OCI-M2 (cell line): ENCODE measurements at regions not wholly inside any gene's neighbourhood (a gene's known extent, or its start where the extent isn't known, plus 50 kb on each side); places are given as distances from the start of the nearest gene placed in this dataset.

Source experiments
- DNase-seq: peaks from one replicate; lab custom pipeline; 2025; ENCODE audit not compliant: unreplicated experiment; lab: John Stamatoyannopoulos, UW

DNA sequence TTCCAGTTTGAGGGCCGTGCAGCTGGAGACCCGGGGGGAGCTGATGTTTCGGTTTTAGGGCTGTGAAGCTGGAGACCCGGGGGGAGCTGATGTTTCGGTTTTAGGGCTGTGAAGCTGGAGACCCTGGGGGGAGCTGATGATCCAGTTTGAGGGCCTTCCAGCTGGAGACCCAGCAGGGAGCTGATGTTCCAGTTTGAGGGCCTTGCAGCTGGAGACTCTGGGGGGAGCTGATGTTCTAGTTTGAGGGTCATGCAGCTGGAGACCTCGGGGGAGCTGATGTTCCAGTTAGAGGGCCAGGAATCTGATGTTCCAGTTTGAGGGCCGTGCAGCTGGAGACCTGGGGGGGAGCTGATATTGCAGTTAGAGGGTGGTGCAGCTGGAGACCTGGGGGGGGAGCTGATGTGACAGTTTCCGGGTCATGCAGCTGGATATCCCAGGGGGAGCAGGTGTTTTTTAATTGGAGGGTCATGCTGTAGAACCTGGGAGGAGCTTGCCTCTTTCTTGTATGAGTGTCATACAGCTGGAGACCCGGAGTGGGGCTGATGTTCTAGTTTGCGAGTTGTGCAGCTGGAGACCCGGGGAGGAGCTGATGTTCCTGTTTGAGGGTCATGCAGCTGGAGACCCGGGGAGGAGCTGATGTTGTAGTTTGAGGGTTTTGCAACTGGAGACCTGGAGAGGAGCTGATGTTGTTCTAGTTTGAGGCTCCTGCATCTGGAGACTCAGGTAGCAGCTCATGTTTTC lies 153.2 kb downstream of the RTP5 start:
- no peak for DNase-seq

DNA sequence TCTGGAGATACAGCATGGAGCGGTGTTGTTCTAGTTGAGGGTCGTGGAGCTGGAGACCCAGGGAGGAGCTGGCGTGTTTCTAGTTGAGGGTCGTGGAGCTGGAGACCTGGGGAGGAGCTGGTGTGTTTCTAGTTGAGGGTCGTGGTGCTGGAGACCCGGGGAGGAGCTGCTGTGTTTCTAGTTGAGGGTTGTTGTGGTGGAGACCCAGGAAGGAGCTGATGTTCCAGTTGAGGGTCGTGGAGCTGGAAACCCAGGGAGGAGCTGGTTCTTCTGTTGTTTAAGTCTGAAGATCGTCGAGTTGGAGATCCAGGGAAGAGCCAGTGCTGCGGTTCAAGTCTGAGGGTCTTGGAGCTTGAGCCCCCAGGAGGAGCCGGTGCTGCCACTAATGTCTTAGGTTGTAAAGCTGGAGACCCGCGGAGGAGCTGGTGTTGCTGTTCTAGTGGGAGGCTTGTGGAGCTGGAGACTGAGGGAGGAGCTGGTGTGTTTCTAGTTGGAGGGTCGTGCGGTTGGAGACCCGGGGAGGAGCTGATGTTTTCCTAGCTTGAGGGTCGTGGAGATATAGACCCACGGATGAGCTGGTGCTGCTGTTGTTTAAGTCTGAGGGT lies 155.3 kb downstream of the RTP5 start:
- DNase-seq = no peak

DNA sequence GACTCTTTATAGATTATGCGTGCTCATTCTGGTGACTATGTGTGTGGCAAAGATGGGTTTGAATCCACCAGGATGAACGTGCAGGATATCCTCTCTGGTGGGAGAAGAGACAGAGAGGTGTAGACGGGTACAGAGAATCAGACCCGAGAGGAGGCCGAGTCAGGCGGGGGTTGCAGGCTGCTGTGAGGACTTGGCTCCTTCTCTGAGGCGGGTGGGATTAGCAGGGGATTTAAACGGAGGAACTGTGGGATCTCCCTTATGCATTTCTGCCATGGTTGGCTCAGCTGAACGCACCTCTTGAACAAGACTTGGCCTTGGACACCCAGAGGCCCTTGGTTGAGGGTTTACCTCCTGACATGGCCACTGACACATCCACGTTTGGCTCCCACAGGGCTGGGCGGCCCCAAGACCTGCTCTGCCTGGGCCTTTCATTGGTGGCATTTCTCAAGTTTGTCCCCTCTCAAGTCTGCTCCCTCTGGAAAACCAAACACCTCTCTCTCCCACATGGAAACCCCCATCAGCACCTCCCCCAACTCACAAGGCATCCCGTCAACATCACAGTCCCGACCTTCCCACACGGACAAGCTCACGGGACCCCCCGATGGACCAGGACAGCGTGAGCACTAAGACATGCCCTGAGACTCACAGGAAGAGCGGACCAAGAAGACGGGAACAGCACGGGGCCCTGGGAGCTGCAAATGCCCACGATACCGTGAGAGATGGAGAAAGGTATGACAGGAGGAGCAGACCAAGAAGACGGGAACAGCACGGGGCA lies 158.3 kb downstream of the RTP5 start:
- DNase-seq = no peak

GRCh38 chr2:242029422-242030225 lies 160.1 kb downstream of the RTP5 start:
- DNase-seq = no peak

DNA sequence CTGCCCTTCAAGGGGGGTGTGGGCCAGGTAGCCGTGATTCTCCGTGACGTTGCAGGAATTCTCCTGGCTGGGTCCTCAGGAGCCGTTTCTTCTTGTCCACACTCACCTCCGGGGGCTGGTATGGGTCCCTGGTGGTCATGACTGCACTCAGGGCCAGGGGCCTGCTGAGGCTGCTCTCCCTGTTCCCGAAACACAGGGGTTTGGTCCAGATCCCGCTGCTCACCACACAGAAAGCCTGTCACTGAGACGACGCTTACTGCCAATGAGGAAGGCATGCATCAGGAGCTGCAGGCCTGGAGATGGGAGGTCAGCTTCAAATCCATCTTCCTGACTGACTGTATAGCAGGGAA lies 160.7 kb downstream of the RTP5 start:
- DNase-seq = no peak

GRCh38 chr2:242030858-242031257 lies 161.3 kb downstream of the RTP5 start:
- no peak for DNase-seq

- no peak for DNase-seq
Measured at GRCh38 chr2:242031481-242032019, 162.0 kb downstream of the RTP5 start.

DNA sequence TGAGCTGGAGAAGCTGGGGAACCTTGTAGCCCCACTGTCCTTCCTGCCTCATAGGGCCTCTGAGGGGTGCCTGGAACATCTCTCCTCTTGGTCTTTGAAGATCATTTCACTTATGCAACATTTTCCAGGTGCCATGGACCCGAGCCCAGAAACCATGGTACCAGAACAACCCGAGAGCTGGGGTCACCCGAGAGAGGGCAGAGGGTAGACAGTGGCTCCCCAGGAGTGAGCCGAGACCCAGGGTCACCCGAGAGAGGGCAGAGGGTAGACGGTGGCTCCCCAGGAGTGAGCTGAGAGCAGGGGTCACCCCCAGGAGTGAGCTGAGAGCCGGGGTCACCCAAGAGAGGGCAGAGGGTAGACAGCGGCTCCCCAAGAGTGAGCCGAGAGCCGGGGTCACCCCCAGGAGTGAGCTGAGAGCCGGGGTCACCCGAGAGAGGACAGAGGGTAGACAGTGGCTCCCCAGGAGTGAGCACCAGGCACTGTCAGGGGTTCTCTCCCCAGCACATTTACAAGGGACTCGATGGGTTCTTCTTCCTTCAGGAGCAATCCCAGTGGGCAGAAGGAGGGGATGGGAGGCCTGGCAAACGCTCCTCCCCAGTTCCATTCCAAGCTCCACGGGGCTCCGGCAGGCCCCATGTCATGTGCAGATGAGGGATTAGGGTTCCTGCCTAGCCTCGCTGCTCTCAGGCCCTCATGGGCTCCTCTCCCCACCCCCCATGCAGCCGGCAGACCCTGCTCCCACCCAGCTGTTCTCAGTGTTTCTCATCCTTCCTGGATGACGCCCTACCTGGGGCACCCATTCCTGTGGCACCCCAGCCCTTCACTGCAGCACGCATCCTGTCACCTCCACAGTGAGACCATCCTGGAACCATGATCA lies 163.5 kb downstream of the RTP5 start:
- DNase-seq = no peak

DNA sequence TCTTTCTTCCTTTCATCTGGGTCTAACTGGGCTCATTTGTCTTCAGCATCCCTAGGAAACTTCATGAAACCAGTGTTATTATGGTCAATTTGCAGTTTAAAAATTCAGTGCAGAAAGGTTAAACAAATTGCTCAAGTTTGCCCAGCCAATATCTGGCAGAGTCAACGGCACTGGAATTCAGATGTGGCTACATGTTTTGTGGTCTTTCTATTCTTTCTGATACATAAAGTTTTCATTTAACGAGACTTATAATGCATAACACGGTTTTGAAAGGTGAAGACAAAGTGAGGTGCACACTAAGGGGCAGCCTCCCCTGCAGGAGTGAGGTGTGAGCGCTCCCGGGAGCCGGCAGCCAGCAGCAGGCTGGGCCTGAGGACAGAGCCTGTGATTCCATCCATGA lies 164.6 kb downstream of the RTP5 start:
- no peak for DNase-seq

- DNase-seq = no peak
Measured at GRCh38 chr2:242034996-242035814, 165.7 kb downstream of the RTP5 start.

DNA sequence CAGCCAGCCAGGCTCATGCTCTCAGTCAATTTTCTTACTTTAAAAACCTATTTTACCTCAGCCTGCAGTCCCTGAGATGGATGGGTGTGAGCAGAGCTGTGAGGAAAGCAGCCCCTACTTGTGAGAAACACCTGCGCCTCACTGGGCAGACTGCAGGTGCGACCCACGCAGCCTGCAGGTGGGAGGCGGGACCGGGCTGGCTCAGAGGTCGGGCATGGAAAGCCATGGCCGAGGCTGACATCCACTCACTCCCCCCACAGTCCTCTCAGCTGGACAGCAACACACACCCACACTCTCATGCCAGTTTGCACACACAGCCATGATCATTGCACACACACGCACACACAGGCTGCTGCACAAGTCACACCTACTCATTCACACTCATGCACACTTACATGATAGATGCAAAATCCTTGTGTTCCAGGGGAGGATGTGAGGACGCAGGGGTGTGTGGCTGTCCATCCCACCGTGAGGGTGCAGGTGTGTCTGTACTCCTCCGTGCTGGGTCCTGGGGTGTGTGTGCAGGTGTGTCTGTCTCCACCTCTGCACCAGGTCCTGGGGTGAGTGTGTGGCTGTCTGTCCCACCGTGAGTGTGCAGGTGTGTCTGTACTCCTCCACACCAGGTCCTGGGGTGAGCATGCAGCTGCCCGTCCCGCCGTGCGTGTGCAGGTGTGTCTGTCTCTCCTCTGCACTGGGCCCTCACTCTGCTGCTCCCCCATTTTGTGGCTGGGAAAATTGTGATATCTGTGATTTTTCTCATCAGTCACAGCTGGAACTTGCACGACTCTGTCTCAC lies 166.5 kb downstream of the RTP5 start:
- DNase-seq = no peak

DNA sequence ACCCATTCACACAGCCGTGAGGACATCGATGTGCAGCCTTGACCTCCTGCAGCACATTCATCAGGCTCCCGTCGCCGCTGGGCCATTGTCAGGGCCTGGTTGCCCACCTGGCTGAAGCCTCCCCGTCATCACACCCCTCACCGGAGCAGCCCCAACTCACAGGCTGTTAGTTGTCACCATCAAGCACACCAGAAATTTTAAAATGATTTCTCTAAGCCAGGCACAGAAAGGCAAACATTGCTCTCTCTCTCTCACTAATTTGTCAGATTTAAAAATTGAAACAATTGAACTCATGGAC lies 167.1 kb downstream of the RTP5 start:
- DNase-seq = no peak

- no peak for DNase-seq
Measured at GRCh38 chr2:242038166-242038927, 168.8 kb downstream of the RTP5 start.

DNA sequence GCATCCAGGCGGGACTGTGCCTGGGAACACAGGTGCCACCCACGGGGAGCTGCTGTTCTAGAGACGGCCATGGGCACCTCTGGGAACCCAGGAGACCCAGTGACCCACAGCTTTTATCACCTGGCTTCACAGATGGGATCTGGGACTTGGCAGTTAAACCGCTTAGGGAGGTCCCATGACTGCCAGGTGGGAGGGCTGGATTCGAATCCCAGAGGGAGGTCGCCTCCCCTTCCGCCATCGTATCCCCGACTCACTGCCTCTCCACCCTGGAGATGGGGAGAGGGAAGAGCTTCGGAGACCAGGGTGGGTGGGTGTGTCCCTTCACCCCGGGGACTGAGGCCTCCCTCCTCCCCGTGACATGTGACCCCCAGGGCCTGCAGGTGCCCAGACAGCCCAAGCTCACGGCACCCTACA lies 169.4 kb downstream of the RTP5 start:
- DNase-seq = no peak

DNA sequence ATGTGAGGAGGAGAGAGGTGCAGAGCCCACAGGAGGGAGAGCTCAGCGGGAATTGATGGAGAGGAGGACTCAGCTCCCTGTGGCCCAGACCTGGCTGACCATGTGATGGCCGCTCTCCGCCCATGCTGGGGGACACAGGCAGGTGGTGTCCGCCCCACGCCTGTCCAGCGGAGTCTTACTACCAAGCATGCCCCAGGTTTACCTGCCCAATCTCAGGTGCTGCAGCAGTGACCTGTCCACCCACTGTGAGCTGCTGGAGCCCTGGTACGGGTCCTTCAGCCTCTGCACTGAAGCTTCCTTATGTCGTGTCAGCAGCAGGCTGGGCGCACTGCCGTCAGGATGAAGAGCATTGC lies 170.8 kb downstream of the RTP5 start:
- DNase-seq = no peak

DNA sequence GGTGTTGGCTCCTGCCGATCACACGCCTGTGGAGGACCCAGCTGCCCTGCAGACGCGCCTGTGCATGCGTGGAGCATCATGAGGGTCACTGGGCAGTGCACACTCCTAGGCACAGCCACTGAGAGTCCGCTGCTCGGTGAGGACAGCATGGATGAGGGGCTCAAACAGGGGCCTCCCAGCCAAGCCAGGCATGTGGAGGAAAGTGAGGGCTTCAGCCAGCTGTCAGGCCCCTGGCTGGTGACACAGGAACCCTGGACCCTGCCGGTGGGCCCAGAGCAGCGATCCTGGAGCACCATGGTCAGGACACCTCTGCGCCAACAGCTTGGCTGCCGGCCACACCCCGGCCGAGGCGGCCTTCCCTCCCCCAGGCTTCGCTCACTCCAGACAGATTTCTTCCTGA lies 171.2 kb downstream of the RTP5 start:
- no peak for DNase-seq

- no peak for DNase-seq
Measured at GRCh38 chr2:242041816-242042215, 172.3 kb downstream of the RTP5 start.
